ENCODE measurements at regions not wholly inside any gene's neighbourhood (a gene's known extent, or its start where the extent isn't known, plus 50 kb on each side); places are given as distances from the start of the nearest gene placed in this dataset.
A peak's percentile ranks its signal among the peaks of the same experiment; 100 is the strongest.
"Not testable (repeated sequence)": the region's sequence is repeated elsewhere in the genome, so short reads cannot be mapped to it uniquely, and the experiment has no call there.

GRCh38 chr9:134548618-134549017 lies 93.0 kb upstream of the COL5A1 start:
- Histone ChIP-seq H3K36me3 (no peaks in the 10 kb centered on the region), H3K4me1 (ENCODE audit: insufficient read depth) (peaks cover 6% of the 10 kb centered on the region), H3K27me3 (no peaks in the 10 kb centered on the region), H3K27ac (no peak overlapping the region), H3K4me3 (no peak overlapping the region), H3K9me3 (no peaks in the 10 kb centered on the region)
- no peak for TF ChIP-seq EP300 (IDR thresholded peaks at IDR 0.05)
- no peak for TF ChIP-seq POLR2A (IDR thresholded peaks at IDR 0.05)
- TF ChIP-seq CTCF (IDR thresholded peaks at IDR 0.05), result no peak
- intact Hi-C loops (cut with DNase I), result no loop called here
- no peak for DNase-seq
- WGBS, 3 donors, result 94 to 96% (median 94%) methylated on average over 17 of the region's 17 CpGs

GRCh38 chr9:134549336-134549735 lies 92.3 kb upstream of the COL5A1 start:
- intact Hi-C loops (cut with DNase I), result no loop called here
- no peak for DNase-seq
- no peak overlapping the region for H3K27ac ChIP-seq
- WGBS, 3 donors, result 81 to 86% (median 82%) methylated on average over 13 of the region's 13 CpGs
- no peaks in the 10 kb centered on the region for H3K27me3 ChIP-seq
- peaks cover 5% of the 10 kb centered on the region for H3K4me1 ChIP-seq (ENCODE audit: insufficient read depth)
- no peaks in the 10 kb centered on the region for H3K36me3 ChIP-seq
- no peaks in the 10 kb centered on the region for H3K9me3 ChIP-seq
- no peak overlapping the region for H3K4me3 ChIP-seq
- no peak for TF ChIP-seq POLR2A (IDR thresholded peaks at IDR 0.05)
- no peak for TF ChIP-seq CTCF (IDR thresholded peaks at IDR 0.05)
- no peak for TF ChIP-seq EP300 (IDR thresholded peaks at IDR 0.05)

GRCh38 chr9:134550081-134550480 lies 91.5 kb upstream of the COL5A1 start:
- H3K4me1 ChIP-seq (ENCODE audit: insufficient read depth); H3K27me3 ChIP-seq; H3K4me3 ChIP-seq; H3K9me3 ChIP-seq; H3K27ac ChIP-seq; H3K36me3 ChIP-seq; intact Hi-C loops (cut with DNase I): not testable (repeated sequence)
- DNase-seq, result peak in 1 of 5 donors; percentile 6
- WGBS, 3 donors, result 95 to 100% (median 96%) methylated on average over 3 to 7 of the region's 7 CpGs

- intact Hi-C loops (cut with DNase I), result no loop called here
- no peak for DNase-seq
Measured at GRCh38 chr9:134550584-134550983, 91.0 kb upstream of the COL5A1 start.

GRCh38 chr9:134551176-134551575 lies 90.4 kb upstream of the COL5A1 start:
- WGBS, 3 donors, result 91 to 95% (median 94%) methylated on average over 23 of the region's 23 CpGs
- H3K36me3 ChIP-seq, result no peaks in the 10 kb centered on the region
- H3K4me1 ChIP-seq (ENCODE audit: insufficient read depth), result no peaks in the 10 kb centered on the region
- H3K27ac ChIP-seq, result no peak overlapping the region
- no peaks in the 10 kb centered on the region for H3K27me3 ChIP-seq
- no peak for TF ChIP-seq EP300 (IDR thresholded peaks at IDR 0.05)
- no peak for TF ChIP-seq POLR2A (IDR thresholded peaks at IDR 0.05)
- TF ChIP-seq CTCF (IDR thresholded peaks at IDR 0.05), result no peak
- DNase-seq, result peak in 1 of 5 donors; percentile 17
- no peaks in the 10 kb centered on the region for H3K9me3 ChIP-seq
- intact Hi-C loops (cut with DNase I), result no loop called here
- no peak overlapping the region for H3K4me3 ChIP-seq

More at GRCh38 chr9:134550584-134550983, 91.0 kb upstream of the COL5A1 start:
- TF ChIP-seq EP300 (IDR thresholded peaks at IDR 0.05), result no peak
- TF ChIP-seq POLR2A (IDR thresholded peaks at IDR 0.05), result no peak
- no peak for TF ChIP-seq CTCF (IDR thresholded peaks at IDR 0.05)
- WGBS, 3 donors, result 84 to 91% (median 90%) methylated on average over 10 of the region's 10 CpGs
- H3K27me3 ChIP-seq, result no peaks in the 10 kb centered on the region
- no peak overlapping the region for H3K27ac ChIP-seq
- H3K9me3 ChIP-seq, result no peaks in the 10 kb centered on the region
- no peaks in the 10 kb centered on the region for H3K36me3 ChIP-seq
- H3K4me3 ChIP-seq, result no peak overlapping the region
- H3K4me1 ChIP-seq (ENCODE audit: insufficient read depth), result peaks cover 2% of the 10 kb centered on the region

All from ovary (tissue), 7 donors.